Neutrophil (primary cell): ENCODE measurements at regions not wholly inside any gene's neighbourhood (a gene's known extent, or its start where the extent isn't known, plus 50 kb on each side); places are given as distances from the start of the nearest gene placed in this dataset.
"Not testable (repeated sequence)": the region's sequence is repeated elsewhere in the genome, so short reads cannot be mapped to it uniquely, and the experiment has no call there.

Experiments
- H3K27ac ChIP-seq: fragments of 200-600 bp; sonication (generic); 2 replicates; pipeline ENCODE4 v1.5.1; 2016; ENCODE audit warnings: mild to moderate bottlenecking, moderate library complexity
- H3K27me3 ChIP-seq: fragments of 200-600 bp; sonication (generic); 2 replicates; pipeline ENCODE4 v1.6.0; 2016; ENCODE audit warnings: mild to moderate bottlenecking
- H3K36me3 ChIP-seq: fragments of 200-600 bp; sonication (generic); 2 replicates; pipeline ENCODE4 v1.5.1; 2017
- H3K4me1 ChIP-seq, 2 experiments: fragments of 200-600 bp in 1 of 2; sonication (generic) in 1 of 2; 1 replicate in 1 of 2; 2 replicates in 1 of 2; pipeline versions ENCODE4 v1.5.1 to v1.6.1; 2013 to 2016; ENCODE audit warnings: low read depth in 1 of 2, low read length in 1 of 2, mild to moderate bottlenecking in 1 of 2, moderate library complexity in 1 of 2; ENCODE audit not compliant: control insufficient read depth in 1 of 2, insufficient read depth in 1 of 2
- H3K4me3 ChIP-seq, 2 experiments: fragments of 200-600 bp in 1 of 2; sonication (generic) in 1 of 2; 1 replicate in 1 of 2; 2 replicates in 1 of 2; pipeline ENCODE4 v1.5.1; 2013 to 2016; ENCODE audit warnings: low read depth in 1 of 2, low read length in 1 of 2, mild to moderate bottlenecking in 1 of 2, moderate library complexity in 1 of 2
- H3K9me3 ChIP-seq: fragments of 200-600 bp; sonication (generic); 2 replicates; pipeline ENCODE4 v1.5.1; 2016

DNA sequence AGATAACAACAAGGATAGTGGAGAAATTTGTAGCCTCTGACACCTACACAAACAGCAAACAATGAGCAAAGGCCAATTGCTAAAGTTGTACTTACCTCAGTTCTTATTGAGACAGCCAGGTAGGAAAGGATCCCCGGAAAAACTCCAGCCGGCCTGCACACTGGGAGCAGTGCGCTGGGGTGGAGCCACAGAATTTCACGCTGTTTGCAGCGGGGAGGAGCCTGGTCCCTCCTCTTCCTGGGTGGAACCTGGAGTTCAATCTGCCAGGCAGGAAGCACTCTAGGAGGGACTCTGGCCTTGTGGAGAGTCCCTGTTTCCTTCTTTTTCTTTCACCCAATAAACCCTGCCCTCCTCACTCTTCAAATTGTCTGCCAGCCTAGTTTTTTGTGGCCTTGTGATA is 382.6 kb upstream of the TGIF2LX start:
- not testable (repeated sequence) for H3K27ac ChIP-seq, H3K4me3 ChIP-seq, H3K27me3 ChIP-seq, H3K4me1 ChIP-seq, H3K36me3 ChIP-seq, H3K9me3 ChIP-seq

DNA sequence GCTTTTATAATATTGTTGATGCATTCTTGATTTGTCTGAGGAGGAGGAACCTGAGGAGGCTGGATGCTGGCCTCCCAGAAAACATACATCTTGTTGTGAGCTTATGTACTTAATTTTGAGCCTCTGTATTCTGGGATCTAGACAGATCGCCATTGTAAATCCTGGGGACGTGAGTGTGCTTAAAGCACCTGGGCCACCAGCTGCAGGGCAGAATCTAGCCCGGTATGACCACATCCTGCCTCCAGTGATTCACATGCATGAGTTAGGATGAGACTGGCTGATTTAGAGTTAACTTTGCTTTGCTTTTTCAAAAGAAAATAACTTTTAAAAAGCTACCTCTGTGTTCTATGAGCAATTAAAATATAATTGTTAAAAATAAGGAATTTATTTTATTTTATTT is 364.6 kb upstream of the TGIF2LX start:
- H3K4me1 ChIP-seq, H3K36me3 ChIP-seq, H3K27me3 ChIP-seq, H3K4me3 ChIP-seq, H3K27ac ChIP-seq, H3K9me3 ChIP-seq: not testable (repeated sequence)

- H3K36me3 ChIP-seq, H3K27me3 ChIP-seq, H3K4me1 ChIP-seq: not testable (repeated sequence)
Observed at GRCh38 chrX:89562079-89562478, 359.6 kb upstream of the TGIF2LX start.

GRCh38 chrX:89563107-89563506 is 358.6 kb upstream of the TGIF2LX start:
- H3K27me3 ChIP-seq, H3K36me3 ChIP-seq, H3K9me3 ChIP-seq, H3K4me3 ChIP-seq, H3K4me1 ChIP-seq, H3K27ac ChIP-seq: not testable (repeated sequence)

More at GRCh38 chrX:89562079-89562478, 359.6 kb upstream of the TGIF2LX start:
- H3K4me3 ChIP-seq, H3K9me3 ChIP-seq, H3K27ac ChIP-seq: not testable (repeated sequence)

DNA sequence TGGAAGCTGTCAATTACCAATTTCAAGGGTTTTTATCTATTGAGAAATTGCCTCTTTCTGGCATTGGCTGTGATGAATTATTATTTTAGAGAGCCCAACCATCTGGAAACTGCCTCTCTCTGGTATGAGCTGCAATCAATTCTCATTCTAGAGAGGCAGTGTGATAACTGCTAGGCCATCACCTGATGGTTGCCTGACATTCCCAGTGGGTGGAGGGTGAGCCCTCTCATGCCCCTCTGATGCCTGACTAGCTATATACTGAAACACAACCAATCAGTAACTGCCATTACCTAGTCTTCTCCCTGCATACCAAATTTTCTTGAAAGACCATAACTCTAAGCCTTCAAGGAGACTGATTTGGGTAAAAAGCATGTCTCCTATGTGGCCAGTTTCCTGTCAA is 353.9 kb upstream of the TGIF2LX start:
- H3K4me3 ChIP-seq, H3K27me3 ChIP-seq: not testable (repeated sequence)

DNA sequence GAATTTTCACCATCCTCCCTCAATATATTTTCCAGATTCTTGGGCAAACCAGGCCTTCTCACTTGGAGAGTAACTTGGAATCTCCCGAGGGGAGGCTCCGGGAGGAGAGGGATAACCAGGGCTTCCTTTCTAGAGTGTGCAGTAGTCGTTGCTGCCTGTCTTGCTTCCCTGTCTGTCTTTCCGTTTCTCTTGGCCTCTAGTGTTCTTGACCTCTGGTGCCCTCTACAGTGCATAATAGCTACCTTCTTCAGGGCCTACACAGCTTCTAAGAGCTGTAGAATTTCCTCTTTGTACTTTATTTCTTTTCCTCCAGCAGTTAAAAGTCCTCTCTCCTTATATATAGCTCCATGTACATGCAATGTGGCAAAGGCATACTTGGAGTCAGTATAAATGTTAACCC is 339.8 kb upstream of the TGIF2LX start:
- H3K27me3 ChIP-seq, H3K9me3 ChIP-seq, H3K36me3 ChIP-seq, H3K4me1 ChIP-seq, H3K4me3 ChIP-seq, H3K27ac ChIP-seq: not testable (repeated sequence)

More for the DNA sequence above, 353.9 kb upstream of the TGIF2LX start:
- not testable (repeated sequence) for H3K36me3 ChIP-seq, H3K9me3 ChIP-seq, H3K27ac ChIP-seq, H3K4me1 ChIP-seq

DNA sequence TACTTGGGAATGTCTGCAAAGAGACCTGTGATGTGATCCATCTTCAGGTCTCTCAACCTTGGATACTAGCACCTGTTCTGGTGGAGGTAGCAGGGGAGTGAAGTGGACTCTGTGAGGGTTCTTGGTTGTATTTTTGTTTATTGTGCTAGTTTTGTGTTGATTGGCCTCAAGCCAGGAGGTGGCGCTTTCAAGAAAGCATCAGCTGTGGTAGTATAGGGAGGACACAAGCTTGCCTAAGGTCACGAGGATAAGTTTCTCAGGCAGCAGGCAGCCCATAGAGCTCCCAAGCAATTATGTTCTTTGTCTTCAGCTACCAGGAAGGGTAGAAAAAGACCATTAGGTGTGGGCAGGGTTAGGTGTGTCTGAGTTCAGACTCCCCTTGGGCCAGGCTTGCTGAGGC is 289.9 kb upstream of the TGIF2LX start:
- not testable (repeated sequence) for H3K4me3 ChIP-seq, H3K4me1 ChIP-seq, H3K36me3 ChIP-seq, H3K27me3 ChIP-seq, H3K9me3 ChIP-seq, H3K27ac ChIP-seq

DNA sequence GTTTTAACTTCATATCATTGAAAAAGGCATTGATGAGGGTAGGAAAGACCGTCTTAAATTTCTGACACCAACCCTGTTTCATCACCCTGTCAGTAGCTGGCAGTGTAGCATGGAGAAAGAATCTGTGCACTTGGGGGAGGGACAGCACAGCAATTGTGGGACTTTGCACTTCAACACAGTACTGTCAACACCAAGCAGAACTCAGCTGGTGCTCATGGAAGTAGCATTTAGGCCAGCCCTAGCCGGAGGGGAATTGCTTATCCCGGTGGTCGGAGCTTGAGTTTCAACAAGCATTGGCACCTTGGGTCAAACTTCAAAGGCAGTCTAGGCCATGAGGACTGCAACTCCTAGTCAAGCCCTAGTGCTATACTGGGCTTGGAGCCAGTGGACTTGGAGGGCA is 285.8 kb upstream of the TGIF2LX start:
- H3K4me1 ChIP-seq, H3K9me3 ChIP-seq, H3K27ac ChIP-seq, H3K4me3 ChIP-seq, H3K36me3 ChIP-seq, H3K27me3 ChIP-seq: not testable (repeated sequence)

DNA sequence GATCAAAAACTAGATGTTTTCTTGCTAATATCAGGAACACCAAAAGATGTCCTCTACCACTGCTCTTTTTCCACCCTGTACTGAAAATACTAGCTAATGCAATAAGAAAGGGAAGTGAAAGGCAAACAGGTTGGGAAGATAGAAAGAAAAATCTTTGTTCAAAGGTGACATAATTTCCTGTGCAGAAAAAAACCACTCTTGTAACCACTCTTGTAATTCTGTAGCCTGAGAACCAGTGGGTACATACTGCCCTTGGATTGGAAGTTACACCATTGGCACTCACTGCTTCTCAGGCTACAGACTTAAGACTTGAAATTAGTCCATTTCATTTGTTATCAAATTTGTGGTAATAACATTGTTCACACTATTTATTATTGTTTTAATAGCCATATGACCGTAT is 263.0 kb upstream of the TGIF2LX start:
- H3K36me3 ChIP-seq, H3K27ac ChIP-seq, H3K4me3 ChIP-seq, H3K27me3 ChIP-seq, H3K9me3 ChIP-seq, H3K4me1 ChIP-seq: not testable (repeated sequence)

GRCh38 chrX:89706481-89706880 is 215.2 kb upstream of the TGIF2LX start:
- not testable (repeated sequence) for H3K36me3 ChIP-seq, H3K27me3 ChIP-seq, H3K9me3 ChIP-seq, H3K4me1 ChIP-seq, H3K27ac ChIP-seq, H3K4me3 ChIP-seq

- H3K4me1 ChIP-seq, H3K27ac ChIP-seq, H3K4me3 ChIP-seq, H3K27me3 ChIP-seq, H3K9me3 ChIP-seq, H3K36me3 ChIP-seq: not testable (repeated sequence)
Observed at GRCh38 chrX:89707363-89707927, 214.3 kb upstream of the TGIF2LX start.

DNA sequence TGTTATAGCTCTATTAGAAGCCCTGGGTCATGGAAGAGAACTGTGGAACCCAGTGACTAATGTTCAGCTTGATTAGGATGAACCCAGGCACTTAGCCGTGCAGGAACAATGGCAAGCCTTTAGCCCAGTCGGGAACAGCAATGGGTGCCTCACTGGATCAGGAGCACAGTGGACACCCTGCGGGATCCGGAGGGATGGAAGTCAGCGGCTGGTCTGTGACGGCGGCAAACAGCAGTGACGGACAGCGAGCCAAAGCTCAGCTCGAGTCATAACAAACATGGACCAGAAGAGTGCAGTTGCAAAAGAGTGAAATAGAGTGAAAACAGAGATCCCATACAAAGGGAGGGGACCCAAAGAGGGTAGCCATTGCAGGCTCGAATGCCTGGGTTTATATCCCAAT is 187.3 kb upstream of the TGIF2LX start:
- H3K4me1 ChIP-seq, H3K4me3 ChIP-seq, H3K27ac ChIP-seq, H3K9me3 ChIP-seq, H3K36me3 ChIP-seq, H3K27me3 ChIP-seq: not testable (repeated sequence)

DNA sequence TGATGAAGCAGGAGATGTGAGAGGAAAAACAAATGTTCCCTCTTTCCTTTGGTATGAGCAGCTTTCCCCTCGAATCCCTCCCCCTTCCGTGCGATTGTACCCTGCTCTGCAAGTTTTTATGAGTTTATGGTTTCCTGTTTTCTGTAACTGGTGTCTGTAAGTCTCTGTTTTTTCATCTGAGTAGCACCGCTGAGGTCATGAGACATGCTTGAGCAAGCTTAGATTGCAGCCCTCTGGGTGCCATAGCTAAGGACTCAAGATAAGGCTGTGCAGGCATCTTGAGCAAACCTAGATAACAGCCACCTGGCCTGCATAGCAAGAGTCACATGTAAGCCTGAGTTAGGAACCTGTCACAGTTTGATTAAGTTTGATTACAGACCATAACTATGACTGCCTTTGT is 165.2 kb upstream of the TGIF2LX start:
- H3K27ac ChIP-seq: not testable (repeated sequence)

More for the DNA sequence above, 165.2 kb upstream of the TGIF2LX start:
- H3K9me3 ChIP-seq, H3K36me3 ChIP-seq, H3K4me3 ChIP-seq, H3K4me1 ChIP-seq, H3K27me3 ChIP-seq: not testable (repeated sequence)
